ENCODE measurements at regions not wholly inside any gene's neighbourhood (a gene's known extent, or its start where the extent isn't known, plus 50 kb on each side); places are given as distances from the start of the nearest gene placed in this dataset.

DNA sequence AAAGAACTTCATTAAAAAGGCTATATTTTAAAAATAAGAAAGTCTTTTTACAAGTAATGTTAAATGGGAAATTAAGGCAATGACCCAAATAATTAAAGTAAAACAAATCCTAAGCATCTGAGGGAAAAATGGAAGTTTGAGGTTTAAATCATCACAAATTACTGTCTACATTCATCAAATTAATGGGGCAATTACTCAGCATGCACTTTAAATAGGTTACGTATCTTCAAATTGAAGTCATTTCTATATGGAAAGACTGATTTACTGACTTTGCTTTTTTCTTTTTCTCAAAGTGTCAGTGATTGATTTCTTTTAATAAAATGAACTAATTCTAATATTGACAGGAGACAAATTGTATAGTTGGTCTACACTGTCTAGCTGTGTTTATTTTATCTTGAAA is 1452.3 kb downstream of the NCAM2 start:
- TF ChIP-seq, protein P1, sequence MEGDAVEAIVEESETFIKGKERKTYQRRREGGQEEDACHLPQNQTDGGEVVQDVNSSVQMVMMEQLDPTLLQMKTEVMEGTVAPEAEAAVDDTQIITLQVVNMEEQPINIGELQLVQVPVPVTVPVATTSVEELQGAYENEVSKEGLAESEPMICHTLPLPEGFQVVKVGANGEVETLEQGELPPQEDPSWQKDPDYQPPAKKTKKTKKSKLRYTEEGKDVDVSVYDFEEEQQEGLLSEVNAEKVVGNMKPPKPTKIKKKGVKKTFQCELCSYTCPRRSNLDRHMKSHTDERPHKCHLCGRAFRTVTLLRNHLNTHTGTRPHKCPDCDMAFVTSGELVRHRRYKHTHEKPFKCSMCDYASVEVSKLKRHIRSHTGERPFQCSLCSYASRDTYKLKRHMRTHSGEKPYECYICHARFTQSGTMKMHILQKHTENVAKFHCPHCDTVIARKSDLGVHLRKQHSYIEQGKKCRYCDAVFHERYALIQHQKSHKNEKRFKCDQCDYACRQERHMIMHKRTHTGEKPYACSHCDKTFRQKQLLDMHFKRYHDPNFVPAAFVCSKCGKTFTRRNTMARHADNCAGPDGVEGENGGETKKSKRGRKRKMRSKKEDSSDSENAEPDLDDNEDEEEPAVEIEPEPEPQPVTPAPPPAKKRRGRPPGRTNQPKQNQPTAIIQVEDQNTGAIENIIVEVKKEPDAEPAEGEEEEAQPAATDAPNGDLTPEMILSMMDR (IDR thresholded peaks at IDR 0.05) = no peak
- TF ChIP-seq, protein P2, sequence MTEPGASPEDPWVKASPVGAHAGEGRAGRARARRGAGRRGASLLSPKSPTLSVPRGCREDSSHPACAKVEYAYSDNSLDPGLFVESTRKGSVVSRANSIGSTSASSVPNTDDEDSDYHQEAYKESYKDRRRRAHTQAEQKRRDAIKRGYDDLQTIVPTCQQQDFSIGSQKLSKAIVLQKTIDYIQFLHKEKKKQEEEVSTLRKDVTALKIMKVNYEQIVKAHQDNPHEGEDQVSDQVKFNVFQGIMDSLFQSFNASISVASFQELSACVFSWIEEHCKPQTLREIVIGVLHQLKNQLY (CRISPR knock-in tag; IDR thresholded peaks at IDR 0.05) = no peak
- TF ChIP-seq, protein P3, sequence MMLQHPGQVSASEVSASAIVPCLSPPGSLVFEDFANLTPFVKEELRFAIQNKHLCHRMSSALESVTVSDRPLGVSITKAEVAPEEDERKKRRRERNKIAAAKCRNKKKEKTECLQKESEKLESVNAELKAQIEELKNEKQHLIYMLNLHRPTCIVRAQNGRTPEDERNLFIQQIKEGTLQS (CRISPR knock-in tag; conservative IDR thresholded peaks at IDR 0.05) = no peak
- TF ChIP-seq CREM (CRISPR knock-in tag; IDR thresholded peaks at IDR 0.05) = no peak
- TF ChIP-seq, protein P4, sequence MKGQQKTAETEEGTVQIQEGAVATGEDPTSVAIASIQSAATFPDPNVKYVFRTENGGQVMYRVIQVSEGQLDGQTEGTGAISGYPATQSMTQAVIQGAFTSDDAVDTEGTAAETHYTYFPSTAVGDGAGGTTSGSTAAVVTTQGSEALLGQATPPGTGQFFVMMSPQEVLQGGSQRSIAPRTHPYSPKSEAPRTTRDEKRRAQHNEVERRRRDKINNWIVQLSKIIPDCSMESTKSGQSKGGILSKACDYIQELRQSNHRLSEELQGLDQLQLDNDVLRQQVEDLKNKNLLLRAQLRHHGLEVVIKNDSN (CRISPR knock-in tag; IDR thresholded peaks at IDR 0.05) = no peak
- no peak for TF ChIP-seq TEAD4 (CRISPR knock-in tag; IDR thresholded peaks at IDR 0.05)
- no peak for TF ChIP-seq CBFB (CRISPR knock-in tag; IDR thresholded peaks at IDR 0.05; ENCODE audit: low read depth)

Measured in WTC11 (cell line).